HepG2 (cell line): ENCODE measurements at regions not wholly inside any gene's neighbourhood (a gene's known extent, or its start where the extent isn't known, plus 50 kb on each side); places are given as distances from the start of the nearest gene placed in this dataset.

Experiments
- ATAC-seq: fragments of 200-7000 bp; cut with Tn5 transposase; 3 replicates; pipeline ENCODE4 v1.9.1; 2020; ENCODE audit warnings: mild to moderate bottlenecking, moderate library complexity
- BruUV-seq: library from RNA; stranded (reverse); fragments of 400-500 nt; replicated peaks from 2 replicates; lab custom pipeline; 2021; lab: Mats Ljungman, UMichigan
- CTCF ChIA-PET: fragments of 300-600 bp; formaldehyde crosslinking; extraction: SDS; loops from one replicate; lab custom pipeline; 2021; ENCODE audit warnings: low total read pairs, inconsistent platforms, low intra/inter-chr PET ratio; lab: Yijun Ruan, JAX
- POLR2A ChIA-PET: fragments of 350-600 bp; sonication (Branson Sonifier 250); formaldehyde crosslinking; loops from one replicate; lab custom pipeline; 2020; ENCODE audit warnings: antibody characterized with exemption, inconsistent platforms; lab: Yijun Ruan, JAX
- DNase-seq: peaks from one replicate; pipeline ENCODE4 v3.0.0-alpha.2; 2015; ENCODE audit warnings: low spot score
- FAIRE-seq: peaks from 3 replicates; lab custom pipeline; 2011; peaks lifted over from hg19 to GRCh38; lab: Jason Lieb, UNC
- H2AFZ ChIP-seq: one replicate; pipeline ENCODE4 v1.6.1; 2011; ENCODE audit warnings: low read length, inconsistent platforms
- H3K27ac ChIP-seq: fragments of 300-600 bp; 3 replicates; pipeline ENCODE4 v1.8.0; 2011; ENCODE audit warnings: mixed run types, mild to moderate bottlenecking, mixed read lengths, low read length, inconsistent platforms; ENCODE audit not compliant: insufficient read depth; ENCODE audit errors: extremely low read length
- H3K27me3 ChIP-seq, 2 experiments: fragments of 200-600 bp in 1 of 2; 2 replicates in 1 of 2; 3 replicates in 1 of 2; pipeline versions ENCODE4 v1.6.0 to v1.8.0; 2011; ENCODE audit warnings: low read length in 2 of 2, mild to moderate bottlenecking in 2 of 2, moderate library complexity in 2 of 2, inconsistent platforms in 1 of 2; ENCODE audit not compliant: insufficient read depth in 2 of 2, control insufficient read depth in 1 of 2
- H3K36me3 ChIP-seq, 2 experiments: fragments of 200-600 bp in 1 of 2; replicated peaks in 1 of 2; 2 replicates in 1 of 2; 3 replicates in 1 of 2; pipeline versions ENCODE4 v1.5.1 to v1.8.0; 2011; ENCODE audit warnings: low read length in 2 of 2, inconsistent platforms in 1 of 2; ENCODE audit not compliant: insufficient read depth in 2 of 2, control insufficient read depth in 1 of 2
- H3K4me1 ChIP-seq: 2 replicates; pipeline ENCODE4 v1.5.1; 2012; ENCODE audit warnings: low read length, inconsistent platforms; ENCODE audit not compliant: insufficient read depth
- H3K4me2 ChIP-seq: 2 replicates; pipeline ENCODE4 v1.6.0; 2011; ENCODE audit warnings: low read depth, low read length, inconsistent platforms
- H3K4me3 ChIP-seq, 3 experiments: fragments of 200-600 bp in 1 of 3; sonication (generic), shearing (Covaris generic) in 1 of 3; replicated peaks in 1 of 3; 2 replicates each; pipeline ENCODE4 v1.5.1; 2011 to 2016; ENCODE audit warnings: low read length in 3 of 3, inconsistent platforms in 2 of 3, low read depth in 2 of 3, mild to moderate bottlenecking in 2 of 3, control low read depth in 1 of 3, mixed read lengths in 1 of 3; ENCODE audit not compliant: insufficient read depth in 1 of 3
- H3K79me2 ChIP-seq: one replicate; pipeline ENCODE4 v1.6.1; 2011; ENCODE audit warnings: low read length, inconsistent platforms; ENCODE audit not compliant: insufficient read depth
- H3K9ac ChIP-seq: 2 replicates; pipeline ENCODE4 v1.6.0; 2011; ENCODE audit warnings: mild to moderate bottlenecking, low read depth, low read length, inconsistent platforms; ENCODE audit not compliant: insufficient read depth
- H3K9me3 ChIP-seq: 2 replicates; pipeline ENCODE4 v1.5.1; 2012; ENCODE audit warnings: mild to moderate bottlenecking, low read length
- H4K20me1 ChIP-seq: 2 replicates; pipeline ENCODE4 v1.6.0; 2011; ENCODE audit warnings: inconsistent platforms, mild to moderate bottlenecking, low read length, moderate library complexity; ENCODE audit not compliant: insufficient read depth
- AKNA ChIP-seq: sonication (generic); formaldehyde crosslinking; IDR thresholded peaks from 2 replicates; pipeline ENCODE4 v1.4.0; 2020; ENCODE audit warnings: missing genetic modification reagents, borderline replicate concordance
- ETV5 ChIP-seq: IDR thresholded peaks from 2 replicates; pipeline ENCODE4 v1.6.1; 2018; ENCODE audit warnings: missing biosample characterization, missing genetic modification reagents, inconsistent platforms, borderline replicate concordance
- GATAD2A ChIP-seq: IDR thresholded peaks from 2 replicates; pipeline ENCODE4 v1.6.1; 2016
- MEIS1 ChIP-seq: sonication (generic); formaldehyde crosslinking; IDR thresholded peaks from 2 replicates; pipeline ENCODE4 v1.9.0; 2021; ENCODE audit warnings: mild to moderate bottlenecking, missing genetic modification reagents, moderate library complexity, borderline replicate concordance
- NCOA5 ChIP-seq: sonication (generic); formaldehyde crosslinking; IDR thresholded peaks from 2 replicates; pipeline ENCODE4 v1.4.0; 2020; ENCODE audit warnings: missing genetic modification reagents
- PAWR ChIP-seq: sonication (generic); formaldehyde crosslinking; IDR thresholded peaks from 2 replicates; pipeline ENCODE4 v1.4.0; 2020; ENCODE audit warnings: missing genetic modification reagents, mild to moderate bottlenecking, borderline replicate concordance
- RBAK ChIP-seq: sonication (generic); formaldehyde crosslinking; IDR thresholded peaks from 2 replicates; pipeline ENCODE4 v1.5.1; 2020; ENCODE audit warnings: mild to moderate bottlenecking, missing genetic modification reagents
- REPIN1 ChIP-seq: sonication (generic); formaldehyde crosslinking; IDR thresholded peaks from 2 replicates; pipeline ENCODE4 v1.8.0; 2022; ENCODE audit warnings: missing genetic modification reagents, low read depth, mild to moderate bottlenecking, borderline replicate concordance
- RFX1 ChIP-seq: fragments of 450-650 bp; IDR thresholded peaks from 2 replicates; pipeline ENCODE4 v1.6.1; 2017
- SOX6 ChIP-seq, 2 experiments: fragments of 450-650 bp in 1 of 2; sonication (generic) in 1 of 2; formaldehyde crosslinking in 1 of 2; IDR thresholded peaks; 2 replicates each; pipeline versions ENCODE4 v1.4.0 to v1.6.1; 2017 to 2020; ENCODE audit warnings: antibody characterized with exemption in 1 of 2, mild to moderate bottlenecking in 1 of 2, missing genetic modification reagents in 1 of 2
- SP2 ChIP-seq: sonication (generic); formaldehyde crosslinking; IDR thresholded peaks from 2 replicates; pipeline ENCODE4 v1.5.1; 2020; ENCODE audit warnings: mild to moderate bottlenecking, missing genetic modification reagents
- SP4 ChIP-seq: sonication (generic); formaldehyde crosslinking; IDR thresholded peaks from 2 replicates; pipeline ENCODE4 v1.8.1; 2023; ENCODE audit warnings: mild to moderate bottlenecking, missing genetic modification reagents
- TCF12 ChIP-seq, 2 experiments: fragments of 450-650 bp in 1 of 2; sonication (generic) in 1 of 2; formaldehyde crosslinking in 1 of 2; IDR thresholded peaks; 2 replicates each; pipeline versions ENCODE4 v1.6.1 to v1.8.0; 2017 to 2022; ENCODE audit warnings: antibody characterized with exemption in 1 of 2, mild to moderate bottlenecking in 1 of 2, missing genetic modification reagents in 1 of 2, moderate library complexity in 1 of 2
- ZBTB39 ChIP-seq: sonication (generic); formaldehyde crosslinking; IDR thresholded peaks from 2 replicates; pipeline ENCODE4 v1.5.0; 2020; ENCODE audit warnings: missing genetic modification reagents
- ZFX ChIP-seq: sonication (generic); formaldehyde crosslinking; IDR thresholded peaks from 2 replicates; pipeline ENCODE4 v1.4.0; 2020; ENCODE audit warnings: mild to moderate bottlenecking, low read depth, missing genetic modification reagents, moderate library complexity
- ZNF496 ChIP-seq: sonication (generic); formaldehyde crosslinking; IDR thresholded peaks from 2 replicates; pipeline ENCODE4 v1.8.1; 2023; ENCODE audit warnings: mild to moderate bottlenecking, moderate library complexity, missing genetic modification reagents; ENCODE audit not compliant: insufficient replicate concordance
- ZSCAN20 ChIP-seq: sonication (generic); formaldehyde crosslinking; IDR thresholded peaks from 2 replicates; pipeline ENCODE4 v1.4.0; 2020; ENCODE audit warnings: missing genetic modification reagents, mild to moderate bottlenecking, borderline replicate concordance
- WGBS: methylation state at CpG from one replicate; pipeline ENCODE4 v1.1.6; 2017; ENCODE audit warnings: low lambda C conversion rate; 5-methylcytosine and 5-hydroxymethylcytosine counted together
- in situ Hi-C: cut with HindIII; loops from 2 replicates; pipeline ENCODE4 v1.10.0; 2017; ENCODE audit warnings: low pct_unique_long_range_greater_than_20kb; ENCODE audit not compliant: extremely low pct_ligation_motif_present
- intact Hi-C: fragments of 100-400 bp; cut with micrococcal nuclease; formaldehyde crosslinking; loops from one replicate; pipeline ENCODE4 v1.10.0; 2022; ENCODE audit not compliant: unreplicated experiment

GRCh38 chr3:35484929-35485530, 154.3 kb upstream of the ARPP21 start:
- H3K9me3 ChIP-seq, result no peaks in the 10 kb centered on the region
- POLR2A ChIA-PET, result no interaction called here
- H3K9ac ChIP-seq, result no peak overlapping the region
- H3K27me3 ChIP-seq, result no peaks in the 10 kb centered on the region
- DNase-seq (no peak), FAIRE-seq (no peak), ATAC-seq (no peak)
- no peaks in the 10 kb centered on the region for H3K79me2 ChIP-seq
- CTCF ChIA-PET, result no interaction called here
- H3K4me3 ChIP-seq, result no peak overlapping the region
- no peak overlapping the region for H2AFZ ChIP-seq
- no peaks in the 10 kb centered on the region for H4K20me1 ChIP-seq
- intact Hi-C loops (no loop called here), in situ Hi-C loops (no loop called here)
- no peaks in the 10 kb centered on the region for H3K4me1 ChIP-seq
- BruUV-seq, result no TSS peak
- H3K36me3 ChIP-seq, result no peaks in the 10 kb centered on the region
- no peak overlapping the region for H3K4me2 ChIP-seq
- WGBS, result 0% methylated on average over 1 of the region's 1 CpG
- H3K27ac ChIP-seq, result no peak overlapping the region
- TF ChIP-seq PAWR (CRISPR knock-in tag) (no peak), ZBTB39 (CRISPR knock-in tag) (no peak), AKNA (CRISPR knock-in tag) (no peak), ZSCAN20 (CRISPR knock-in tag) (no peak), MEIS1 (no peak), SP4 (no peak), ETV5 (no peak), RBAK (CRISPR knock-in tag) (no peak), REPIN1 (CRISPR knock-in tag) (no peak), GATAD2A (CRISPR knock-in tag) (no peak), SP2 (CRISPR knock-in tag) (no peak), TCF12 (IDR thresholded peaks at IDR 0.05) (no peak), TCF12 (CRISPR knock-in tag; IDR thresholded peaks at IDR 0.05) (no peak), ZFX (CRISPR knock-in tag) (no peak), RFX1 (no peak), SOX6 (IDR thresholded peaks at IDR 0.05) (no peak), SOX6 (CRISPR knock-in tag; IDR thresholded peaks at IDR 0.05) (no peak), ZNF496 (CRISPR knock-in tag) (no peak), NCOA5 (CRISPR knock-in tag) (no peak)
